Motor neuron (in vitro differentiated cells): ENCODE measurements at regions not wholly inside any gene's neighbourhood (a gene's known extent, or its start where the extent isn't known, plus 50 kb on each side); places are given as distances from the start of the nearest gene placed in this dataset.

Experiments
- ATAC-seq, 8 experiments: fragments of 200-7000 bp; cut with Tn5 transposase; replicated peaks in 6 of 8; 2 replicates each; pipeline ENCODE4 v1.8.0; 2021; ENCODE audit warnings: mild to moderate bottlenecking in 8 of 8, moderate library complexity in 8 of 8
- H3K27ac ChIP-seq, 2 donors: fragments of 250-450 bp; sonication (Bioruptor Pico); 2 replicates each; pipeline ENCODE4 v1.9.0; 2021; ENCODE audit warnings: antibody characterized with exemption in 2 of 2, mild to moderate bottlenecking in 2 of 2, moderate library complexity in 1 of 2
- H3K4me1 ChIP-seq, 2 donors: fragments of 250-450 bp; sonication (Bioruptor Pico); replicated peaks in 1 of 2; 2 replicates each; pipeline ENCODE4 v1.6.1; 2021; ENCODE audit warnings: antibody characterized with exemption in 2 of 2, mild to moderate bottlenecking in 2 of 2, moderate library complexity in 1 of 2
- H3K4me3 ChIP-seq, 5 donors: fragments of 250-450 bp; sonication (Bioruptor Pico); 2 replicates each; pipeline ENCODE4 v1.9.0; 2021; ENCODE audit warnings: antibody characterized with exemption in 5 of 5, mild to moderate bottlenecking in 5 of 5, moderate library complexity in 4 of 5
- WGBS, 10 experiments: fragments of 450-650 bp; shearing (Covaris generic); methylation state at CpG; one replicate each; pipeline ENCODE4 v1.0.0; 2022; 5-methylcytosine and 5-hydroxymethylcytosine counted together
- in situ Hi-C, 9 experiments: fragments of 400-800 bp; cut with MboI; loops; one replicate each; pipeline ENCODE4 v1.15.0; 2021; ENCODE audit warnings: low sequenced_read_pairs in 9 of 9, low pct_unique_long_range_greater_than_20kb in 2 of 9; ENCODE audit not compliant: unreplicated experiment in 9 of 9

DNA sequence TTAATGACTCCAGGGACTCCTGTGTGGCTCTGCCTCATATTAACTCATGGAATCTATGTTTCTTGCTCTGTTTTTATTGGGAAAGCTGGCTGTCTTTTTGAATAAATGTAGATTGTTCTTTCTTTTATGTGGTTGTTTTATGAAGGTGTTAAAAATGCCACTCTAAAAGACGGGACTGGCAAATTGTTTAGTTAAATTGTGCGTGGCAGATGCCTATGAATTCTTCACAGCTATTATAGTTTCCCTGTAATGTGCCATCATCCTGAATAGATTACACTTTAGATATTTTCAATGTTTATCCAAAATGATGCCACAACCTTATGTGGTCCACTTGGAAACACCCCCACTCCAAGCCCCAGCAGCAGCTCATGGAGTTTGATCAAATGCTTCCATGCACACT is 149.7 kb downstream of the ST6GAL2 start:
- no peak overlapping the region for H3K27ac ChIP-seq
- H3K4me1 ChIP-seq, result no peaks in the 10 kb centered on the region
- WGBS, 10 experiments, result 14 to 100% (median 79%) methylated on average over 1 to 2 of the region's 2 CpGs; no CpG with 5 or more reads in 1 of the 10 experiments
- no peak overlapping the region for H3K4me3 ChIP-seq
- no peak for ATAC-seq
- in situ Hi-C loops, result no loop called here

DNA sequence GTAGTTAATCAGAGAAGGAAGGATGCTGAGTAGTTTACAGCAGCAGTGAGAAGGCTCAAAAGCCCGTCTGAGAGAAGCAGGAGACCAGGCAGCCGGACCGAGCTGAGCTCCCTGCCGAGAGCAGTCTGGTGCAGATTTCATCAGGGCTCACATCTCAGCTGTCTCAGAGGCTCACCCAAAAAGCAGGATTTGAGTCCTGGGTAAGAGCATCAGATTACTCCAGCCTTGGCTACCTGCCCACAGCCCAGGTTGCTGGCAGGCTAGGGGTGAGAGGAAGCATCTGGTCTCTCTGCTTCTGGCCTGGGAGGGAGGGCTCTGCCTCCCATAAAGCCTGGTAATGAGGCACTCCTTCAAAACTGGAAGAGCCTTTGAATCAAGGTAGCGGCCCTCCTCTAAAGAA is 140.5 kb downstream of the ST6GAL2 start:
- Histone ChIP-seq H3K4me1 (peaks cover 2 to 18% of the 10 kb centered on the region in 2 donors), H3K27ac (no peak overlapping the region), H3K4me3 (no peak overlapping the region)
- ATAC-seq, result peak in 1 of 8 experiments; percentile 17
- in situ Hi-C loops, result no loop called here
- 0 to 100% (median 75%) methylated on average over 1 to 4 of the region's 5 CpGs; no CpG with 5 or more reads in 3 of the 10 experiments for WGBS, 10 experiments

- Histone ChIP-seq H3K4me1 (peaks cover 2 to 18% of the 10 kb centered on the region in 2 donors), H3K27ac (no peak overlapping the region), H3K4me3 (no peak overlapping the region)
- 0 to 51% (median 33%) methylated on average over 1 to 2 of the region's 2 CpGs; no CpG with 5 or more reads in 4 of the 10 experiments for WGBS, 10 experiments
- in situ Hi-C loops, result no loop called here
- peak in 5 of 8 experiments; percentile 29 to 94 (median 90) for ATAC-seq
Measured at GRCh38 chr2:106749823-106750222, 136.1 kb downstream of the ST6GAL2 start.
